Panc1 (cell line): ENCODE measurements at regions not wholly inside any gene's neighbourhood (a gene's known extent, or its start where the extent isn't known, plus 50 kb on each side); places are given as distances from the start of the nearest gene placed in this dataset.

Experiments
- CTCF ChIP-seq: fragments of 450-650 bp; IDR thresholded peaks from 2 replicates; pipeline ENCODE4 v1.5.1; 2017; ENCODE audit warnings: mild to moderate bottlenecking
- POLR2AphosphoS5 ChIP-seq: IDR thresholded peaks from 2 replicates; pipeline ENCODE4 v1.6.1; 2012; ENCODE audit warnings: mild to moderate bottlenecking, low read depth, low read length, moderate library complexity
- REST ChIP-seq, 2 experiments: IDR thresholded peaks; 2 replicates each; pipeline ENCODE4 v1.6.1; 2011 to 2012; ENCODE audit warnings: low read depth in 2 of 2, control low read depth in 1 of 2, low read length in 1 of 2, mild to moderate bottlenecking in 1 of 2, moderate library complexity in 1 of 2; ENCODE audit not compliant: insufficient read depth in 1 of 2
- SIN3A ChIP-seq: IDR thresholded peaks from 2 replicates; pipeline ENCODE4 v1.6.1; 2012; ENCODE audit warnings: low read depth, mild to moderate bottlenecking, low read length, moderate library complexity, borderline replicate concordance; ENCODE audit not compliant: insufficient read depth
- TCF7L2 ChIP-seq: IDR thresholded peaks from 2 replicates; pipeline ENCODE4 v1.6.1; 2011; ENCODE audit warnings: mild to moderate bottlenecking, low read depth, low read length, inconsistent platforms

GRCh38 chr4:131613086-131613823 is 1535.8 kb upstream of the PCDH10 start:
- no peak for TF ChIP-seq CTCF
- no peak for TF ChIP-seq POLR2AphosphoS5
- TF ChIP-seq REST (IDR thresholded peaks at IDR 0.05; ENCODE audit: insufficient read depth in 1 of 2, low read depth in 2 of 2, low read length in 1 of 2) = no peak
- no peak for TF ChIP-seq TCF7L2
- no peak for TF ChIP-seq SIN3A
